ENCODE measurements at regions not wholly inside any gene's neighbourhood (a gene's known extent, or its start where the extent isn't known, plus 50 kb on each side); places are given as distances from the start of the nearest gene placed in this dataset.
"Not testable (repeated sequence)": the region's sequence is repeated elsewhere in the genome, so short reads cannot be mapped to it uniquely, and the experiment has no call there.

DNA sequence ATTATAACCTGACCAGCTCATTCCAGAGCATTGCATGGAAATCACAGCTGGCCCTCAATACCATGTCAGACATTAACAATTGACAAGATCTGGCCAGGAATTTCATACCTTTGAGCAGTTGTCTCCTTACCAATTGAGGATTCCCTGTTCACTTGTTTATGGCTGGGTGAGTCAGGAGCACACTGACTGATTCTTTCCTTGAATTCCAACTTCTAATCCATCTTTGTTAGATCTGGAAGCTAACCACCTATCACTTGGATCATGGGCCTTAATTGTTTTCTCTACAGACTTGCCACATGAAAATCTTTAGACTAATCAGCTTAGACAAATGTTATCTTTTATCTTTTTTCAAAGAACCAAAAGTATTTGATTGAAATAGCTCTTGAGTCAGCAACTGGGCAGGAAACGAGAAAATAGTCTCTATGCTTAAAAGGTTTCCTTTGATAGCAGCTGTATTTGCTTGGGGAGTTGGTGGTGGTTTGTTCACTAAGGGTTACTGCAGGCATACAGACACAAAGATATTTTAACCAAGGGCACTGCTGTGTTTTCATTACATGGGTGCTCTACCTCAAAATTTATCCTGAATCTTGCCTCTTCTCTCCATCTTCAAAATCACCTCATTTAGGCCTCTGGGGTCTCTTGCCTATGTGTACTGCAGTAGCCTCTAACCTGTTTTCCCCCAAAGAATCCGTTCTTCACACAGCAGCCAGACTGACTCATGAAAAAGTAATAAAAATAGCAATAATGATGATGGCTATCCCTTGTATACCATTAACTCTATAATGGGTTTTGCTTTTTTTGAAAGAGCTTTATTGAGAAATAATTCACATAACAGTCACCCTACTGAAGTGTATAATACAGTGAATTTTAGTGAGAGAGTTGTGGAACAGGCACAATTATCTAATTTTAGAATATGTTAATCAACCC, 197.0 kb upstream of the NMUR2 start:
- no peak for DNase-seq (ENCODE audit: low spot score)
- Mint-ChIP-seq H3K27me3 (ENCODE audit: low read depth) (no peaks in the 10 kb centered on the region), H3K27ac (no peak overlapping the region), H3K36me3 (ENCODE audit: low read depth) (no peaks in the 10 kb centered on the region), H3K4me3 (ENCODE audit: low read depth) (no peak overlapping the region), H3K4me1 (ENCODE audit: low read depth) (no peaks in the 10 kb centered on the region), H3K9me3 (no peaks in the 10 kb centered on the region)
- intact Hi-C loops (cut with micrococcal nuclease) = no loop called here

DNA sequence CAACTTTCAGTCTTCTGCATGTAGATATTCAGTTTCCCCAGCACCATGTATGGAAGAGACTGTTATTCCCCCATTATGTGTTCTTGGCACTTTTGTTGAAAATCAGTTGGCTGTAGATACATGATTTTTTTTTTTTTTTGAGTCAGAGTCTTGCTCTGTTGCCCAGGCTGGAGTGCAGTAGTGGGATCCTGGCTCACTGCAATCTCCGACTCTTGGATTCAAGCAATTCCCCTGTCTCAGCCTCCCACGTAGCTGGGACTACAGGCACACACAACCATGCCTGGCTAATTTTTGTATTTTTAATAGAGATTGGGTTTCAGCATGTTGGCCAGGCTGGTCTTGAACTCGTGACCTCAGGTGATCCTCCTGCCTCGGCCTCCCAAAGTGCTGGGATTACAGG, 201.0 kb upstream of the NMUR2 start:
- H3K9me3 Mint-ChIP-seq; H3K36me3 Mint-ChIP-seq (ENCODE audit: low read depth); H3K27ac Mint-ChIP-seq; intact Hi-C loops (cut with micrococcal nuclease); H3K4me3 Mint-ChIP-seq (ENCODE audit: low read depth); H3K4me1 Mint-ChIP-seq (ENCODE audit: low read depth); DNase-seq (ENCODE audit: low spot score); H3K27me3 Mint-ChIP-seq (ENCODE audit: low read depth): not testable (repeated sequence)

DNA sequence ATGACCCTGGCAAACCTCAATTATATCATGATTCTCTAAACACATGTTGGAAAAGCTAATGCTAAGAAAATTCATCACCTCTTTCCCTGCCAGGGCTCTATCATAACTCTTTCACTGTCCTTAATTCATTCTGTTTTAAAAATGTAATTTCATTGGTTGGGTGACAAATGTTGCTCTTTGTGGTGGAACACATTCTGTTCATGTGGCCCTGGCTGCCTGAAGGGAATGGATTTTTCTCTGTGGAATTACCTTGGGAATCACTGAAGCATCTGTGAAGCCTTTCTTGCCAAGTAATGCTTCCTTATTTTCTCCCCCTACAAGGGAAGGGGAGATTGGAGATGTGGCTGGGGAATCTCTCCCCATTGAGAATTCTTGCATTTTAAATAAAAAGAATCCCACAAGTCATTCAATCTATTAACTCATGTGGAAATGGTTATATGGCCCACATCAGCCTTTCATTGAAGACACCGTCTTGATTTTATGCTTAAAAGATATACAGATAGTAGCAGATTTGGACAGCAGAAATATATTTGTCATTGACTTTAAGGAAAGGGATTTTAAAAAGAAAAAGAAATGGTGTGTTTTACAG, 201.8 kb upstream of the NMUR2 start:
- Mint-ChIP-seq H3K4me1 (ENCODE audit: low read depth) (no peaks in the 10 kb centered on the region), H3K4me3 (ENCODE audit: low read depth) (no peak overlapping the region), H3K27ac (no peak overlapping the region), H3K27me3 (ENCODE audit: low read depth) (no peaks in the 10 kb centered on the region), H3K9me3 (no peaks in the 10 kb centered on the region), H3K36me3 (ENCODE audit: low read depth) (no peaks in the 10 kb centered on the region)
- intact Hi-C loops (cut with micrococcal nuclease) = no loop called here
- DNase-seq (ENCODE audit: low spot score) = no peak

DNA sequence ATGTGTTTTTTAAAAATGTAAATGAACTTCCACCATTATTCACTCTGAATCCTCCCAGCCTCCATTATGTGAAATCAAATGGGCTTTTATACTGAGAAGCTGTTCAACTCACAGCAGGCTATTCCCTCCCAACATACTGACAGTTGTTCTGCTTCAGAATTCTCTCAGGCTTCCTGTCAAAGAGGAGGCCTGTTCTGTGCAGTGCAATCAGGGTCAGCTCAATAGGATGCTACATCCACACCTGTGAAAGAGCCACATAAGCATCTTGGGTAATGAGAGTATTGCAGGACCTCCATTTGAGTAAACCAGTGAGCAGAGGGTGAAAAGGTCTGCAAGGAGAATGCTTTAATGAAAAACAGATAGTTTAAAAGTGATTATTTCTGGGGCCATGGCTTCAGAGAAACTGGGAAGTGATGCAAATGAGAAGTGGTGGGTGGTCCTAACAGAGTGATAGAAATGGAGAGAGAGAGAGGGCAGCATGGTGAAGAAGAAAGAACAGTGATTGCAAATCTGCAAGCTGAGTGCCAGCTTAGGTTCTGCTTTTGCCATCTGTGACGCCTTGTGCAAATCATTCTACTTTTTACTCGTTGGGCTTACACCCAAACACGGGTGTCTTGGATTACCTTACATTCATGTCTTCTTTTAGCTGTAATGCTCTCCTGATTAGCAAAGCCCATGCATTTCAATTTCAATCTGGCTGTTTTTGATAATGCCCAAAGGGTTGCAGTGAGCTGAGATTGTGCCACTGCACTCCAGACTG, 202.5 kb upstream of the NMUR2 start:
- no peaks in the 10 kb centered on the region for H3K9me3 Mint-ChIP-seq
- no peaks in the 10 kb centered on the region for H3K27me3 Mint-ChIP-seq (ENCODE audit: low read depth)
- no peaks in the 10 kb centered on the region for H3K4me1 Mint-ChIP-seq (ENCODE audit: low read depth)
- DNase-seq (ENCODE audit: low spot score) = no peak
- no peak overlapping the region for H3K27ac Mint-ChIP-seq
- intact Hi-C loops (cut with micrococcal nuclease) = no loop called here
- H3K36me3 Mint-ChIP-seq (ENCODE audit: low read depth) = no peaks in the 10 kb centered on the region
- H3K4me3 Mint-ChIP-seq (ENCODE audit: low read depth) = no peak overlapping the region

DNA sequence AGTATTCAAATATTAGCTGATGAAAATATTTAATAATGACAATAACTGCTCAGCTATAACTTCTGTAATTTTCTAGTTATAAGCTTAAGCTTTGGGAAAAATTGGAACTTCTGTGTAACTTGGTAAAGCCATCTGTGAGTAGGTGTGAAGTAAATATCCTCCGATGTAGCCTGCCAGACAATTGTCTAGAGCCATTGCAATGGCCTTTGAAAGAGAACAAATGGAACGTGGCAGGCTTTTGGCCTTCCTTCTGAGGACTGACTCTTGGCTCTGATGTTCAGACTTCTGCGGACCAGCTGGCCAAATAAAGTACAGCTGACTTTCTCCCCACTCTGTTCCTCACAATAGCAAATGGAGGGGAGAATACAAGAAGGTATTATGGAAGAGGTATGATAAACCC, 203.4 kb upstream of the NMUR2 start:
- no peaks in the 10 kb centered on the region for H3K4me1 Mint-ChIP-seq (ENCODE audit: low read depth)
- H3K27me3 Mint-ChIP-seq (ENCODE audit: low read depth) = no peaks in the 10 kb centered on the region
- H3K4me3 Mint-ChIP-seq (ENCODE audit: low read depth) = no peak overlapping the region

DNA sequence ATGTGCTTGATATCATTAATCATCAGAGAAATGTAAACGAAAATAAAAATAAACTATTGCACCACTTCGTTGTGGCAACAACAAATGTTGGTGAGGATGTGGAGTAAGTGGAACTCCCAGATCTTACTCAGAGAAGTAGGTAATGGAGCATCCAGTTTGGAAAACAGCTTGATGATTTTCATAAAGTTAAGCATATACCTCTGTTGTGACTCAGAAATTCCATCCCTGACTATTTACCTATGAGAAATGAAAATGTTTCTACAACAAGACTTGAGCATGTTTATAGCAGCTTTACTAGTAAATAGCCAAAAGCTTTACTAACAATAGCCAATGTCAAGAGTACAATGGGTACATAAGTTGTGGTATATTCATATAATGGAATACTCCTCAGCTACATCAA, 214.7 kb upstream of the NMUR2 start:
- Mint-ChIP-seq H3K36me3 (ENCODE audit: low read depth) (no peaks in the 10 kb centered on the region), H3K27ac (no peak overlapping the region), H3K4me1 (ENCODE audit: low read depth) (no peaks in the 10 kb centered on the region), H3K9me3 (no peaks in the 10 kb centered on the region), H3K27me3 (ENCODE audit: low read depth) (no peaks in the 10 kb centered on the region), H3K4me3 (ENCODE audit: low read depth) (no peak overlapping the region)
- no peak for DNase-seq (ENCODE audit: low spot score)
- intact Hi-C loops (cut with micrococcal nuclease) = no loop called here

More for the DNA sequence above, 203.4 kb upstream of the NMUR2 start:
- DNase-seq (ENCODE audit: low spot score) = no peak
- Mint-ChIP-seq H3K9me3 (no peaks in the 10 kb centered on the region), H3K36me3 (ENCODE audit: low read depth) (no peaks in the 10 kb centered on the region), H3K27ac (no peak overlapping the region)
- intact Hi-C loops (cut with micrococcal nuclease) = no loop called here

DNA sequence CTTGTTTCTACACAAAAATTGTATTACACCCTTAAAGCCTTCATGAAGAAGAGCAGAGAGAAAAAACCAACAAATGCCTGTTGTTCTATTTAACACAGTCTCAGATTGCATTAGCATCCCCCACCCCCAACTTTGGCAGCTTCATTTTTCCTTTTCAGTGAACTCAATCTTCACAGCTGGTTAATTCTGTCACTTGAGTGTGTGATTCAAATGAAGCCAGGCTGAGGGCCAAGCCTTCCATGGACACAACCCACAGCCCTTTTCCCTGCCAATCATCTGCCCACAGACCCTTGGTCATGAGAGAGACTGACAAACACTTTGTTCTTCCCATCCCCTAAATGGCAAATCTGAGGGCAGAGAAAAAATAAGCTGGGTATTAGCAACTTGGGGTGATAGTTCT, 217.5 kb upstream of the NMUR2 start:
- no peak for DNase-seq (ENCODE audit: low spot score)
- intact Hi-C loops (cut with micrococcal nuclease) = no loop called here
- H3K9me3 Mint-ChIP-seq = no peaks in the 10 kb centered on the region
- no peaks in the 10 kb centered on the region for H3K27me3 Mint-ChIP-seq (ENCODE audit: low read depth)
- H3K4me1 Mint-ChIP-seq (ENCODE audit: low read depth) = no peaks in the 10 kb centered on the region
- no peak overlapping the region for H3K4me3 Mint-ChIP-seq (ENCODE audit: low read depth)
- H3K27ac Mint-ChIP-seq = no peak overlapping the region
- no peaks in the 10 kb centered on the region for H3K36me3 Mint-ChIP-seq (ENCODE audit: low read depth)

DNA sequence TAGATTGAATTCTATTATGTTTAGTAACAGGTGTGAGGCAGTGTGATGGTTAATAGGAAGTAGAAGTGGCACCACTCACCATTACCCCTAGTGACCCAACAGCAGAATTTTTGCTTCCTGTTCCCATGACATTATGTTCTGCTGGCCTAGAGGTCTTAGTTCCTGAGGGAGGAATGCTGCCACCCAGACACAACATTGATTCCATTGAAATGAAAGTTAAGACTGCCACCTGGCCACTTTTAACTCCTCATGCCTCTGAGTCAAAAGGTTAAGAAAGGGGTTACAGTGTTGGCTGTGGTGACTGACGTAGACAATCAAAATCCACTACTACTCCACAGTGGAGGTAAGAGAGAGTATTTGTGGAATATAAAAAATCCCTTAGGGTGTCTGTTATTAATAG, 218.9 kb upstream of the NMUR2 start:
- no peaks in the 10 kb centered on the region for H3K9me3 Mint-ChIP-seq
- H3K4me1 Mint-ChIP-seq (ENCODE audit: low read depth) = no peaks in the 10 kb centered on the region
- H3K36me3 Mint-ChIP-seq (ENCODE audit: low read depth) = no peaks in the 10 kb centered on the region
- intact Hi-C loops (cut with micrococcal nuclease) = no loop called here
- no peak for DNase-seq (ENCODE audit: low spot score)
- H3K4me3 Mint-ChIP-seq (ENCODE audit: low read depth) = no peak overlapping the region
- H3K27ac Mint-ChIP-seq = no peak overlapping the region
- no peaks in the 10 kb centered on the region for H3K27me3 Mint-ChIP-seq (ENCODE audit: low read depth)

DNA sequence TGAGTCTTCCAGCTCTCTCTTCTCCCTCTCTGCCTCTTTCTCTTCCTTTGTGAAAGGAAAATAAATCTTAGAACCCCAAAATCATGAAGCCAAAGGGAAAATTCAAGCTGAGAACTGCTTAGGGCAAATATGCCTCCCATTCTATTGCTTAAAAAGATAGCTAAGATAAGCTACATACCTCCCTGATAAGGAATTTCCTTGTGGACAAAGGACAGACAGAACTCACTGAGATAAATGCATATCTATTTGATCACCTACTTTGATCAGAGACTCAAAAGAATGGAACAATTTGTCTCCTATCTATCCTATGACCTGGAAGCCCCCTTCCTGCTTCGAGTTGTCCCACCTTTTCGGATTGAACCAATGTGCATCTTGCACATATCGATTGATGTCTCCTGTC, 220.6 kb upstream of the NMUR2 start:
- intact Hi-C loops (cut with micrococcal nuclease) = no loop called here
- Mint-ChIP-seq H3K27me3 (ENCODE audit: low read depth) (no peaks in the 10 kb centered on the region), H3K9me3 (no peaks in the 10 kb centered on the region), H3K27ac (no peak overlapping the region), H3K4me3 (ENCODE audit: low read depth) (no peak overlapping the region), H3K36me3 (ENCODE audit: low read depth) (no peaks in the 10 kb centered on the region), H3K4me1 (ENCODE audit: low read depth) (no peaks in the 10 kb centered on the region)
- no peak for DNase-seq (ENCODE audit: low spot score)

DNA sequence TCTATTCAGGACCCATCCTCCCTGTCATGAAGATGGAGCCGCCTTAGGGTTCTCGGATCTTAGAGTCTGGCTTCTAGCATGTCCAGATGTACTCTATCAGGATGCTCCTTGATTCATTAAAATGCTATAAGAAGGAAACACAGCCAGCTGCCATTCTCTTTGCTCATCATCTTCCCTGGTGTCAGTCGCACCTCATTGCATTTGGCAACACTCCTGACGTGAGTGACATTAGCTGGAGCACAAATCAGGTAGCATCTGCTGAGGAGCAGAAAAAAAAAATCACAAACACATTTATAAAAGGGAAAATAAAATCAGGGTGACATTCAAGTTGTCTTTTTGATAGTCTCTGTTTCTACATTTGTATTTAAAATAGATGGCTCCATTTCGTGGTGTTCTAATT, 226.1 kb upstream of the NMUR2 start:
- H3K9me3 Mint-ChIP-seq = no peaks in the 10 kb centered on the region
- H3K27me3 Mint-ChIP-seq (ENCODE audit: low read depth) = no peaks in the 10 kb centered on the region
- no peak overlapping the region for H3K4me3 Mint-ChIP-seq (ENCODE audit: low read depth)
- H3K36me3 Mint-ChIP-seq (ENCODE audit: low read depth) = no peaks in the 10 kb centered on the region
- DNase-seq (ENCODE audit: low spot score) = no peak
- H3K4me1 Mint-ChIP-seq (ENCODE audit: low read depth) = no peaks in the 10 kb centered on the region
- intact Hi-C loops (cut with micrococcal nuclease) = no loop called here
- H3K27ac Mint-ChIP-seq = no peak overlapping the region

DNA sequence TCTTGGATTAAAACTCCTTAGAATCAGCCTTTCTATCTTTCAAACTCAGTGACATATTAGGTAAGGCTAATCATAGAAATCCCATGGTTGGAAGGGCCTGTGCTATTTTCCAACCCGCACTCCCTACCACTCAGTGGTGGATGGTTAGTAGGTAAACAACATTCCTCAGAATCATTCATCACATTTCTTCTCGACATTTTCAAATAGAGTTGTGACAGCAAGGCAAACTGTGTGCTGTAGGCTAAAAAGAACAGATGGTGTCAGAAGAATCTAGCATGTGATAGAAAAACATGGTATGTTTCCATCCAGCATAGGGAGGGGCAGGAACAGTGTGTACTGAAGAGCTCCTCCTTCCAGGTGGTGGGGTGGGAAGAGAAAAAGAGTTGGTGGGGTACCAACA, 227.3 kb upstream of the NMUR2 start:
- Mint-ChIP-seq H3K27ac (no peak overlapping the region), H3K4me3 (ENCODE audit: low read depth) (no peak overlapping the region), H3K9me3 (no peaks in the 10 kb centered on the region), H3K36me3 (ENCODE audit: low read depth) (no peaks in the 10 kb centered on the region), H3K27me3 (ENCODE audit: low read depth) (no peaks in the 10 kb centered on the region), H3K4me1 (ENCODE audit: low read depth) (no peaks in the 10 kb centered on the region)
- intact Hi-C loops (cut with micrococcal nuclease) = no loop called here
- DNase-seq (ENCODE audit: low spot score) = no peak

DNA sequence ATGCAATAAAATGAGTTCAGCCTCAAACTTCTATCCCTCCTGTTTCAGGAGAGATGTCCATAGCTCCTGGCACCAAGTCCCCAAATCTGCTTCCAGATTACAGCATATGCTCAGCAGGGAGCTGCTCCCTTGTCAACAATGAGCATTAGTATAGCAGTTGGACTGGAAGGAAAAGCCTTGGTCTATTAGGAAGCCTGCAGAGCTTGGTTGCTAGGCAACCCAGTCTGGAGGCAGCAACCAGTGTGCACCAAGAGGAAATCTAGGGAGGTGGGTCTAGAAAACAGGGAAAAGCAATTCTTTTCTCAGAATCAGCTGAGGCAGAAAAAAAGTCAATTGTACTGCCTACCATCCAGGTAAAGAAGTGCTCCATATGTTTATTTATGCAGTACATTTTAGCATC, 229.5 kb upstream of the NMUR2 start:
- Mint-ChIP-seq H3K36me3 (ENCODE audit: low read depth) (no peaks in the 10 kb centered on the region), H3K27me3 (ENCODE audit: low read depth) (no peaks in the 10 kb centered on the region), H3K4me1 (ENCODE audit: low read depth) (no peaks in the 10 kb centered on the region), H3K27ac (no peak overlapping the region), H3K9me3 (no peaks in the 10 kb centered on the region), H3K4me3 (ENCODE audit: low read depth) (no peak overlapping the region)
- intact Hi-C loops (cut with micrococcal nuclease) = no loop called here
- DNase-seq (ENCODE audit: low spot score) = no peak

DNA sequence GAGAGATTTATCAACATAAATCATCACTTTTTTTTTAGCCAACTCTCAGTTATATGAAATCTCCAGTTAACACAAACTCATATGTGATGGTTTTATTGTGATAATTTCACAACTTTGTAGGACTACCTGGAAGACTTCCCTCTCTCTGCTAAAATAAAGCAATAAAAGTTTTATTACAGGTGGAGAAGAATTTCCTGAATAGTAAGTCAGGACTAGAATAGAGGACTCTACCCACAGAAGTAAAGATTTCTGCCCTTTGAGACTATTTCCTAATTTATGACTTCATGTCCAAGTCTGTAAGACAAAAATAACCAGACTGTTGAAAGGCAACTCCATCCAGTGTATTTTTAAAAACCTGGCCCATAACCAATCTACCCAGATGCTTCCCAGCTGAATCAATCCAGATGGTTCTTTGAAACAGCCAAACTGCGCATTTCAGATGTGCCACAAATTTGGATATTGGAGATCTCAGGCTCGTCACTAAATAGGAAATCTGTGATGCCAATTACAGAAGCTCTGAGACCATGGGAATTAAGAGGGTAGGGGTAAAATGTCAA, 234.0 kb upstream of the NMUR2 start:
- no peaks in the 10 kb centered on the region for H3K36me3 Mint-ChIP-seq (ENCODE audit: low read depth)
- no peak overlapping the region for H3K27ac Mint-ChIP-seq
- H3K27me3 Mint-ChIP-seq (ENCODE audit: low read depth) = no peaks in the 10 kb centered on the region
- no peak for DNase-seq (ENCODE audit: low spot score)
- intact Hi-C loops (cut with micrococcal nuclease) = no loop called here
- no peak overlapping the region for H3K4me3 Mint-ChIP-seq (ENCODE audit: low read depth)
- peaks cover 4% of the 10 kb centered on the region for H3K9me3 Mint-ChIP-seq
- no peaks in the 10 kb centered on the region for H3K4me1 Mint-ChIP-seq (ENCODE audit: low read depth)

Data from activated T-helper 2 cell treated with anti-CD3 and anti-CD28 coated beads, Interferon-gamma antibody, Interleukin-2, Interleukin-4, amounts not matched to agents 10 μg/mL and 5 μg/mL and 100 μg/mL, durations not matched to agents 14 hours and 24 hours and 36 hours (primary cell).